GM19467 (cell line): ENCODE measurements at regions not wholly inside any gene's neighbourhood (a gene's known extent, or its start where the extent isn't known, plus 50 kb on each side); places are given as distances from the start of the nearest gene placed in this dataset.

ENCODE experiments used
- ATAC-seq: cut with Tn5 transposase; IDR thresholded peaks from one replicate; pipeline ENCODE4 v1.9.1; 2021; ENCODE audit warnings: mild to moderate bottlenecking, moderate library complexity; ENCODE audit not compliant: unreplicated experiment

DNA sequence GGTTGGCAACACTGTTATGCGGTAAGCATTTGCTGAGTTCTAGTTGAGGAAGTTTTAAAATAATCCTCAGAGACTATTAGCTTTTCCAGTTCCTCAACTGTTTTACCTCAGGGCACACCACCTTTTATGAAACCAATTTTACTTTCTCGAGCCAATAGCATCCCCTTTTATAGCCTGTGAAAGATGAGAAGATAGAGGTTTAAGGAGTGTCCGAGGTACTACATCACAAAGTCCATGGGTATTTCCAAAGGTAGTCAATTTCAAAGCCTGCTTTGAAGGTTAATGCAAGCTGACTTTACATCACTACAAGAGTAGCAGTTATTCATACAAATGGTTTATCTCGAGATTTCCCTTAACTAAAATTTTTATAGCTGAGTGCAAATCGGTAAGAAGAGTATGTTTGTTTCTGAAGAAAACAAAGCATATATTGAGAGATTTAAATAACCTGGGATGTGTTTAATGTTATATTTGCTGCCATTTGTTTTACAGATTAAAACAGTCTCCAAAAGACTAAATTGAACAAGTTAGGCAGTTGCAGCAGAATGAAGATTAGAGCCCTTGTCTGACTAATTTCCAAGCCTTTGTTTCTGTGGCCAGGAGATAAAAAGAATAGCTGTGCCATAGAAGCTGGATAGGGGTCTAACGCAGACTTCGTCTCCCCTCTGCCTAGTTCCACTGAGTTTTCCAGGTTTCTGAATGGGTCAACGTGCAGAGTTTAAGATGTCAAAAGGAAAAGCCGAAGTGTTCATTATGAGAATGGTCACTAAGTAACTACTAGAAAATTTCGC lies 74.7 kb upstream of the TRPC4 start:
- ATAC-seq = no peak

- ATAC-seq = no peak
These were observed 73.4 kb upstream of the TRPC4 start for GRCh38 chr13:37942929-37943328.

DNA sequence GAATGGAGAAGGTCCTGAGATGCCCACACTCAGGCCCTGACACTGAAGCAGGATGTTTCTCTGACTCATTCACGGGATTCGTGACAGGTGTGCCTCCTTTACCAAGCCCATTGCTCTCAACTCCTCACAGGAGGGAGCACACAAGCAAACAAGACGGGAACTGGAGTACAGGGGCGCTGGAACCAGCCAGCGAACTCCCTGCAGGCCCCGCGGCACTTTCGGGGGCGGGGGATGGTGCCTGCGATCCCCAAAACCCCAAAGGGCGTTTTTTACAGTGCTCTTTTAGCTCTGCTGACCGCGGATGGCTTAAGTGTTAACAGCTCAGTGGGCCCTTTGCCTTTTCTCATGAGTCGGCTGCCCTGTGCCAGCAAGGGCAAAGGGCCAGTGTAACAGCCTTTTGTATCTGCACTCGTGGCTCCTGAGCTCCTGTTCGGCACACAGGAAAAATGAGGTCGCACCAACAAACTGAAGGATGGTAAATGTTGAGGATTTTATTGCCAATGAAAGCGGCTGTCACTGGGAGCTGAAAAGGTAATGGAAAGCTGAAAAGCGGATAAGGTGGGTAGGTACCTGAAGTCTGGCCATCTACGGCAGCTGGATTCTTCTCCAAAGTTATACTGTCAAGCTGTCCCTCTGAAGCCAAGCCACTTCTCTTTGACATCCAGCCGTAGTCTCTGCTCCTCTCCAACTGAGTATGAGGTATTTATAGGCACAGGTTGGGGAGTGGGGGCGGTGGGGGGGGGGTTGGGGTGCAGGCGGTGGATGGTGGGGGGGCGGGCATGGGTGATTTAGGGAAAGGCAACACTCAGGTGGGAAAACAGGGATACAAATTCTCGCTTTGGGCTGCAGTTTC lies 65.0 kb upstream of the TRPC4 start:
- no peak for ATAC-seq

- no peak for ATAC-seq
These were observed 59.7 kb upstream of the TRPC4 start for GRCh38 chr13:37929308-37929707.

- ATAC-seq = no peak
These were observed 58.0 kb upstream of the TRPC4 start for GRCh38 chr13:37927561-37927960.

DNA sequence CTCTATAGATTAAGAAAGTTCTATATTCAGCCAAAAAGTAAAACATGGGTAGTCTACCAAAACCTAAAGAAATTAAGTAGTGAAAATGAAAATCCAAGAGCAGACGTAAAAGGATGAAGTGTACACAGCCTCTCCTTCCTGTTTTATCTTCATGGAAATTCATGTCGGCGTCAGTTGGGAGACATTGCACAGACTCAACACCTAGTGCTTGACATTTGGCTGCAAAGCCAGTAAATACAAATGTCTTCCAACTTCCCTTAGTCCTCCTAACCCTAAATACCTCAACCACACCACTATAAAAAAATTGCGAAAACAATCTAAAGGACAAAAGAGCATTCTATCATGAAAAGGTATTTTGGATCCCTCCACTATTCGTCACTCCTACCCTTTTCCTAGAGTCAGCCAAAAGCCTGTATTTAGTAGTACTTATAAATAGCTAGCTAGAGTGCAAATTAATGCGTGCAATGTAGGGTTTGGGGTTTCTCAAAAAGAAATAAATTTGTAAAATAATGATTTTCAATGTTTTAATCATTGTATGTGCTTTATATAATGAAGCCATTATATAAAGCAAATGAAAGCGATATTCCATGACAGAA lies 56.4 kb upstream of the TRPC4 start:
- ATAC-seq = no peak

DNA sequence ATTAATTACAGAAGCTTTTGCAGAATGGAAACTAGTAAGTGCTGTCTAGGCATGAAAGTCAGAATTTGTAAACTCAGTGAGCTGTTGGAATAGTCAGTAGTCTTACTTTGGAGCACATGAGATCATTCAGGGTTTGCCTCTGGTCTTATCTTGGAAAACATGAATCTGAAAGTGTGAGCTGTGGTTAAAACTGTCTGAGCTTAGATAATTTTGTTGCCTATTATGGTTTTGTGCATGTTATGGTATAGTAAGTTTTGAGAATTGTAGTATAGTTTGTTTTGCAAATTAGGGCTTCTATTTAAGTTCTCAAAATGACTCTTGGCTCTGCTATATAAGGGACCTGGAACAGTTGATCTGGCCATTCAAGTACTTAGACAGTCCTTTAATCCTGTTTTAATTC lies 53.7 kb upstream of the TRPC4 start:
- no peak for ATAC-seq

GRCh38 chr13:37919329-37919880 lies 49.8 kb upstream of the TRPC4 start:
- ATAC-seq = no peak
